GM19351 (cell line): ENCODE measurements at regions not wholly inside any gene's neighbourhood (a gene's known extent, or its start where the extent isn't known, plus 50 kb on each side); places are given as distances from the start of the nearest gene placed in this dataset.

Source experiments
- ATAC-seq: cut with Tn5 transposase; IDR thresholded peaks from one replicate; pipeline ENCODE4 v1.9.1; 2021; ENCODE audit warnings: mild to moderate bottlenecking, moderate library complexity; ENCODE audit not compliant: unreplicated experiment

DNA sequence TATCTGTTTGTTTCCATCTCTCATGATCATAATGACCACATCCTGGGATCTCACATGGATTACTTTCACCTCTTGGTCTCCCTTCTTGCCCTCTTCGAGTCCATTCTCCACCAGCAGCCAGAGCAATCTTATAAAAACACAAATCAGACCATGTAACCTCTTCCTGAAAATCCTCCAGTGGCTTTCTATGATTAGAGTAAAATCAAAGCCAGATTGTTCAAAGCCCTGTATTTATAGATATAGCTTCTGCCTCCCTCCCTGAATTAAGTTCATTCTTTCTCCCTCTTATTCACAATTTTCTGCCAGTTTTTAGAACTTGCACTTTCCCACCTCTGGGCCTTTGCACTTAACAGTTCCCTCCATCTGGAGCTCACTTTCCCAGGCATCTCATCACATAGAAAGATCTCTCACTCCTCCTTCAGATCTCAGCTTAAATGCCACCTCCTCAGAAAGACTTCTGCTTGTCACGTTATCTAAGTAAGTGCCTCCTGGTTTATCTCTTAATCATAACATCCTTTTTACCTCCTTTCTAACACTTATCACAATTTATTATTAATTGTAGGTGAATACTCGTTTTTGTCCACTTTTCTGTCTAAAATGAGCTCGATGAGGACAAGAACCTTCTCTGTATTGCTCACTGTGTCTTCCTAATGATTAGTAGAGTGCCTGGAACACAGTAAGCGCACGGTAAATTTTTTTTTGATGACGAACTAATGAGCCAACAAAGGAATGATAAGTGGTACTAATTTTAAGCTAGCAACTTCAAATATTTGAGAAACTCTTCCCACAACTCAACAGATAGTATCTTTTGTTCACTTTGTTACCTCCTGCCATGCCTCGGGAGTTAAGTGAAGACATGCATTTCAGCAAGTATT lies 80.5 kb downstream of the CYB561 start:
- ATAC-seq = no peak

DNA sequence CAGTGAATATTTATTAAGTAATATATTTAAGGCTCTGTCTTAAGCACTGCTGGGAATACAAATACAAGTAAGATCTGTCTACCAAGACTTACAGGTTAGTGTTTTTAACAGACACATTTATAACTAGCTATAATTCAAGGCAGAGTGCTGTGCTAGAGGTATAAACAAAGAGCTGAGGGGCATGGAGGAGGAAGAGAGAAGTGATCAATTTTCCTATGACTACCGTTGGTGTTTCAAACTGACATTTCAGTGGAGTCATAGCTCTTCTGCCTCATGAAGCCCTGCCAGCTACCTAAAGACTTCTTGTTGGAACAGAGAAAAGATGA lies 79.9 kb downstream of the CYB561 start:
- no peak for ATAC-seq

DNA sequence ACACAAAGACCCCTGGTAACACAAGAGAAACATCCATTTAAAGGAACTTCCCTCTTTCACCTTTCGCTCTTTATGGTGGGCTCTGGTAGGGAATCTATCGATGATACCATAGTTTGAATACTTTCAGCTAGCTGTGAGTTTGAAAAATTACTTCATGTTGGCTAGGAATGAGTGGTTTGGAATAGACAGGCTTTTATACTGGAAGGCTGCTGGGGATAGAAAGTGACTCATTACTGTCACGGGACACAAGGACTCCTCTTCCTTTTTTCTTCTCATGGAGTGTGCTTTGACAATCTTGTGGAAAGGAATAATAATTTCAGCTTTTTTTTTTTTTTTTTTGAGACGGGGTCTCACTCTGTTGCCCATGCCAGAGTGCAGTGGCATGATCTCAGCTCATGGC lies 76.9 kb downstream of the CYB561 start:
- ATAC-seq = no peak

- ATAC-seq = no peak
Measured at GRCh38 chr17:63370696-63371095, 75.4 kb downstream of the CYB561 start.

- ATAC-seq = no peak
Measured at GRCh38 chr17:63376949-63377348, 69.2 kb downstream of the CYB561 start.

GRCh38 chr17:63378411-63379375 lies 67.4 kb downstream of the CYB561 start:
- no peak for ATAC-seq

DNA sequence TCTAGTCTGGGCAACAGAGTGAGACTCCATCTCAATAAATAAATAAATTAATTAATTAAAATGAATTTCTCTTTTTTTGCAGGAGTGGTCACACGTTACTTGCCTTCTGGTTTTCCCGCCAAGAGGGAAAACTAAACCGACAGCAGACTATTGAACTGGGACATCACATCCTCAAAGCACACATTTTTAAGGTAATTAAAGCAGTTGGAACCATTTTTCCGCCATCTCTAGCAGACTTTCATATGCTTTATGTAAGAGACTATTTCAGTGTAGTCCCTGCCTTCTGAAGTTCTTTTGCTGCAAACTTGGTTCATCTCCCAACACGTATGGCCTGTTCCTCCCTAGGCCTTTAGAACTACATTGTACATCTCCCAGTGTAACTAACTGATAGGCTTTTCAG lies 66.5 kb downstream of the CYB561 start:
- no peak for ATAC-seq

DNA sequence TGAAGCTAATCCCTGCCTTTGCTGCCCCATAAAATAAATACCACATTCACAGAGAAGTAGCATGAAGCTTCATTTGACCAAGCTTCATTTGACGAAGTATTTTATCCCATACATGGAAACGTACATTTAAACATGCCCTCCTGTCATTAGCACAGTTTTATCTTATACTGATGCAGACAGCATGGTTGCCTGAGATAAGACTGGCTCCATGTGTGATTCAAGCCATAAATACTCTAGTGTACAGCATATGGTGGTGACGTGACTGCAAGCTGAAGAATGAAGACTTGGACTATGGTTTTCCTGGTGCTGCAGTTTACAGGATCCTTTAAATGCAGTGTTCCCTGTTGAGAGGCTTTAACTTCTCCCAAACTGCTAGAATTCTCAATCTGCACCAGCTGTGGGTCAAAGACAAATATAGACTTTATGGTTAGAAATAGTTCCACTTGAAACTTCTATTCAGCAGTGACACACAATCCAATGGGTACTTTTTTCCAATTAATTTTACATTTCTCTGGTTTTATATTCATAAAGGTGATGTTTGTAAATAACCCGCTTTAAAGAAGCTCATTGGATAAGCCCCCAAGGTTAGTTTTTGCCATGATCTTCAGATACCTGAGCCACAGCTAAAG lies 64.9 kb downstream of the CYB561 start:
- ATAC-seq = no peak

GRCh38 chr17:63382136-63382535 lies 64.0 kb downstream of the CYB561 start:
- no peak for ATAC-seq
